NCI-H345 treated with DMSO at 0.1 percent for 48 hours (cell line): ENCODE measurements at regions not wholly inside any gene's neighbourhood (a gene's known extent, or its start where the extent isn't known, plus 50 kb on each side); places are given as distances from the start of the nearest gene placed in this dataset.

ENCODE experiments used
- DNase-seq: peaks from one replicate; lab custom pipeline; 2025; ENCODE audit not compliant: unreplicated experiment; lab: John Stamatoyannopoulos, UW

DNA sequence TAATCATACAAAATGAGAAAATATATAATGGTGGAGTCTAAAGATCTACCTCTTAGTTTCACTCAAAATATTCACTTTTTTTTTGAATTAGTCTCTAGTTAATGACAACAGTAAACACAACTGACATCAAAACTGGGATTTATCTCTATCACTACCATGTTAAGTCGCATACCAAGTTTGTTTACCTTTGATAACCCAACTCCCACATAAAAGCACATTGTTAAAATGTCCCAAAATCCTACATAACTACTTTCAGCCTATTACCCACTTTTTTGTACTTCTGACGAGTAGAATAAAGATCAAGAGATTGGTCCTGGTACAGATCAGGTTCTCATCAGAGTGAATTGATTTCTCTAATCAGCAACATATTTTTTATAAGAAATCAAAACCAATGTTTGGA lies 518.5 kb downstream of the EPHA3 start:
- DNase-seq = no peak

GRCh38 chr3:89628856-89629670 lies 521.6 kb downstream of the EPHA3 start:
- DNase-seq = no peak

GRCh38 chr3:89635137-89635536 lies 527.7 kb downstream of the EPHA3 start:
- DNase-seq = no peak

DNA sequence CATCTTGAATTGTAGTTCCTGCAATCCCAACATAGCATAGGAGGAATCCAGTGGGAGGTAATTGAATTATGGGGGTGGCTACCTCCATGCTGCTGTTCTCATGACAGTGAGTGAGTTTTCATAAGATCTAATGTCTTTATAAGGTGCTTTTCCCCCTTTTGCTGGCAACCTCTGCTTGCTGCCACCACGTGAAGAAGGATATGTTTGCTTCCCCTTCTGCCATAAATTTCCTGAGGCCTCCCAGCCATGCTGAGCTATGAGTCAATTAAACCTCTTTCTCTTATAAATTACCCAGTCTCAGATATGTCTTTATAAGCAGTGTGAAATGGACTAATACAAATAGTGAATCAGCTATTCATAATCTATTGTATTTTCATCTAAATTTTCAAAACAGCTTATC lies 537.3 kb downstream of the EPHA3 start:
- DNase-seq = no peak

- no peak for DNase-seq
Measured at GRCh38 chr3:89649431-89649830, 542.0 kb downstream of the EPHA3 start.

- DNase-seq = no peak
Measured at GRCh38 chr3:89654031-89654430, 546.6 kb downstream of the EPHA3 start.

DNA sequence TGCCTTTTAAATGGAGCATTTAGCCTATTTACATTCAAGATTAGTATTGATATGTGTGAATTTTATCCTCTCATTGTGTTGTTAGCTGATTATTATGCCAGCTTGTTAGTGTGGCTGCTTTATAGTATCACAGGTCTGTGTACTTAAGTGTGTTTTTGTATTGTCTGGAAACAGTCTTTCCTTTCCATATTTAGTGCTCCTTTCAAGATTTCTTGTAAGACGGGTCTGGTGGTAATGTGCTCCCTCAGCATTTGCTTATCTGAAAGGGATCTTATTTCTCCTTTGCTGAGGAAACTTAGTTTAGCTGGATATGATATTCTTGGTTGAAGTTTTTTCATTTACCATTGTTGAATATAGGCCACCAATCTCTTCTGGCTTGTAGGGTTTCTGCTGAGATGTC lies 549.0 kb downstream of the EPHA3 start:
- no peak for DNase-seq

DNA sequence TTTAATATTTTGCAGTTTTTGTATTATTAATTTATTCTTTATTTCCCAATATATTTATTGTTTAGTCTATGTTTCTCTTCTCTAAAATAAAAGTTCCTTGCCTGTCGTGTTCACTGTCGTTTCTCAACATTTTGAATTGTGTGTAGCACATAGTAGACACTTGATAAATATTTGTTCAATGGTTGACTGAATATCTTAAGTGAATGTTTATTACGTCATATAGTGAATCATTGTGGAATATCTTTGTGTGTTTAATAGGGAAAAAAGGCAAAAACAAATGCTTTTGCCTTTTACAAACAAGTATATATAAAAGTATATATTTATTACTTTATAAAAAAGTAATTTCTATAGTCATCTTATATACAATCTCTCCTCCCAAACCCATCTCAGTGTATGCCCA lies 572.3 kb downstream of the EPHA3 start:
- no peak for DNase-seq

DNA sequence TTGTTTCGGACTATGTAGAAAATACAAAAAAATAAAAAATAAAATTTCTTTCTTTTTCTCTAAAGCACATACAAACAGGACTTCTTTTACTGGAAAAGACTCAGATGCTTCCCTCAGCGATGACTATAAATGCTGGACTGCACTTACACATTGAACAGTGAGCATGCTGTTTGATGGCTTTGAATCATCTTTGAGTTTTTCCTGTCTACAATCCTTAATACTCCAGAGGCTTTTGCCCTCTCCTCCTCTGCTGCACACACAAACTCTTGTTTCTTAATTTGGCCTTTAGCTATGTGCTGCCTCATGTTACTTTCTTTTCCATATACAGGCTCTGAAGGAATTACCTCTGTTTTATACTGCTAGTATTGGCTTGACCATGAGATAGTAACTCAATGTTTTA lies 575.1 kb downstream of the EPHA3 start:
- no peak for DNase-seq

DNA sequence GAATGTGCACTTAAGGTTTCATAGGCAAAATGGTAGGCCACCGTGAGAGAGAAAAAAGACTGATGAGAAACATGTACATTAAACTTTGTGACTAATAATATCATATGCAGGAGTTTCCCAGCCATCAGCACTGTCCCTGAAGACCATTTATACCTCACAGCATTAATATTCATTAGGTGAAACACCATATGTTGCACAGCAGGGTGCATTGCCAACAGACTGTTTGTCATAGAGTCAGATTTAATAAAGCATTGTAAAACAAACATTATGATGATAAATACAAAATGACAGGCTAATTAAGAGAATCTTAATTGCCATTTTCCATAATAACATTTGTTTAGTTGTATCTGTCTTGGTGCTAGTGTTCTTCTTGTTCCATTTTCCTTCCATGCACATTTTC lies 578.3 kb downstream of the EPHA3 start:
- no peak for DNase-seq

- DNase-seq = no peak
Measured at GRCh38 chr3:89690646-89691045, 583.2 kb downstream of the EPHA3 start.

DNA sequence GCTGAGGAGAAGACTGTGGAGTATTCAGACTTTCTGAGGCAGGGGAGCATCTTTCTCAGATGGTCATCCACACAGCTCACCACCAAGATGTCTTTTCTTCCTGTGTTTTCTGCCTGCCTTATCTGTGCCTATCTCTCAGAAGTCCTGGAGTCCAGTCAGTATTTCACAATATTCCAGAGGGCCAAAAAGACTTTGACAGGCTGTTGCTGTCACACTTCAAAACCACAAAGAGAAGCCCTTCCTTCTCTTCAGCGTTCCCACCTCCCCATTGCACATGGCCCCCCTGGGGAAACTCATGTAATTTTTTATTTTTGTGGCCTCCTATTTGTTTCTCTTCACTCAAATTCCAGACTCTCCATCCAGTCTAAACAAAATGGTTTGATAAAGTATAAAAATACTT lies 585.2 kb downstream of the EPHA3 start:
- DNase-seq = no peak

- no peak for DNase-seq
Measured at GRCh38 chr3:89697321-89697916, 590.0 kb downstream of the EPHA3 start.

GRCh38 chr3:89698208-89698830 lies 590.9 kb downstream of the EPHA3 start:
- DNase-seq = no peak

GRCh38 chr3:89699229-89699628 lies 591.8 kb downstream of the EPHA3 start:
- DNase-seq = no peak

DNA sequence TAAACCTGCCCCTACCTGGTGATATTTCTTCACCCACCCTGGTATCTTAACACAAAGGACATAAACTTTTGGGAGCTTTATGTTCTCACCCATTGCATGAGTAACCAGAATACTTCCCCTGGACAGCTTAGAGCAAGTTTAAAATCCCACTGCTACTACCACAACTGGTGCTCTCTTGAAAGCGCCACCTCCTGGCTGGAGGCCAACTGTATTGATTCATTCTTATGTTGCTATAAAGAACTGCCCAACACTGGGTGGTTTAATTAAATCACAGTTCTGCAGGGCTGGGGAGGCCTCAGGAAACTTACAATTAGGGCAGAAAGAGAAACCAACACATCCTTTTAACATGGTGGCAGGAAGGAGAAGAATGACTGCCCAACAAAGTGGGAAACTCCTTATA lies 592.4 kb downstream of the EPHA3 start:
- no peak for DNase-seq

DNA sequence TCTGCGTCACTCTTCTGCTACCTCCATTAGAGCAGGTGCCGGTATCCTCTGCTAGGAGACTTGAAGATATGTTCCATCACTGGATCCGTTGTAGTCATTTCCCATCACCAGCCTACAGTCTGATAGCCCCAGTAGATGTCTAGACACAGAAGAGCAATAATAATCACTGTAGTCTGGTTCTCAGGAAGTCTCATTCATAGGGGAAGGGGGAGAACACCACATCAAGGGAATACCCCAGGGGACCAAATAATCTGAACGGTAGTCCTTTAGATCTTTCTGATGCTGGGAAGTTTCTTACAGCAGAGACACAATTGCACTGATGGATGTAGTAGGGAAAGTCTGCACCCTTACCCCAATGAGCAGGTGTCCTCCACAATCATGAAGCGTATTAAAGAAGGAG lies 595.0 kb downstream of the EPHA3 start:
- DNase-seq = no peak

GRCh38 chr3:89713196-89713595 lies 605.8 kb downstream of the EPHA3 start:
- DNase-seq = no peak

- no peak for DNase-seq
Measured at GRCh38 chr3:89714237-89714636, 606.8 kb downstream of the EPHA3 start.

DNA sequence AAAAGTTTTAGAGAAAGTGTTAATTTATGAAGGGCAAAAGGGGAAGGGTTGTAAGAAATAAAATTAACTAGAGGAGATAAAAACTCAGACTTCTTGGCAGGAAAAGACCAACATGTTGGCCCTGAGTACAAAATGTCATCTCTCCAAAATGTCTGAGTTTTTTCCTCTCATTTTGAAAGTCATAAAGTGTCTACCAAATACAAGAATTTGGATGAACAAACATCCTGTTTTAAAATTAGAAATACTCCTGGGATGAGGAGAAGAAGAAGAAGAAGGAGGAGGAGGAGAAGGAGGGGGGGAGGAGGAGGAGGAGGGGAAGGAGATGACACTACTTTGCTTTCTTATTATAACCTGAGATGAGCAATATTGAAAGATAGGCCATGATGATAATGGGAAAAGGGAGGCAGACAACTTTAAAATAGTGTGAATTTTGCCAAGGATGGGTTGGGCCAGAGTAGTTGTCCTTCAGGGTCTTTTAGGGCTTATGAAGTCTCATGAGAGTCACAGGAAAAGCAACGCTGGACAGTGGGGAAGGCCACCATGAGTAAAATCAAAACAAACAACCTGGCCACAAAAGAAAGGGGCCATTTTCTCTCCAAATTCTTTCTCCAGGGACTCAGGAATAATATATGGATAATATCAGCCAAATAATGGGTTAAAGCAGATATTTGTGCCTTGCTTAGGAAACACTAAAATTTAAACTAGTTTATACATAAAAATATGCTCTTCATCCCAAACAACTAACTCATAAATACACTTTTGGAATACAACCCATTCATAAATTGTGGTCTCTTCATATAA lies 632.9 kb downstream of the EPHA3 start:
- DNase-seq = no peak

DNA sequence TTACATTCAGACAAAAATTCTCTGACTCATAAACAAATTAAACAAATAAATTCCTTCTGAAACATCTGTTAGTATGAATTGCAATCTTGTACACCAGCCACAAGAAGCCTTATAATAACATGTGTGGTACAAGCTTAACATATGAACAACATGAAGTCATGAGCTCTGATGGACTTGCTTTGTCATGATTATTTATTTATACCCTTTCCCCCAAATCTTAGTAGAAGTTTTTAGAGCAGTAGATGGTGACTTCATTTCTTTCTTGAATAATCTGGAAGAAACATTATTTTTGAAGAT lies 633.4 kb downstream of the EPHA3 start:
- DNase-seq = no peak

DNA sequence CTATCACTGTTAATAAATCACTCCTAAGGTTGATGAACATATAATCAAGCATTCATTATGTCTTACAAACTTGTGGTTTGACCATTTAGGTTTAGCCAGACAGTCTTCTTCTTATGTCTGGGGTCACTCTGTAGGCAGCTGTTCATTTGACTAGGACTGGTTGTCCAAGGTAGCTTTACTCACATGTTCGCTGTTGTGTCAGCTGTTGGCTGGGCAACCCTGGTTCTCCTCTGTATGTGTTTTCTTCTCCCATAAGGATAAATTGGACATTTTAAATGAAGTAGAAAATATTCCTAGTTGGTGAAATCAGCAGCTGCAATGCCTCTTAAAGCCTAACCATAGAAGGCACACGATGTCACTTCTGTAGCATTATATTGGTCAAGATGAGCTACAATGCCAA lies 635.1 kb downstream of the EPHA3 start:
- DNase-seq = no peak
